22Rv1 (cell line): ENCODE measurements at regions not wholly inside any gene's neighbourhood (a gene's known extent, or its start where the extent isn't known, plus 50 kb on each side); places are given as distances from the start of the nearest gene placed in this dataset.

Experiments
- CTCF ChIP-seq: fragments of 450-650 bp; IDR thresholded peaks from 2 replicates; pipeline ENCODE4 v1.5.1; 2017; ENCODE audit warnings: mild to moderate bottlenecking
- ZFX ChIP-seq: fragments of 450-650 bp; IDR thresholded peaks from 2 replicates; pipeline ENCODE4 v1.6.1; 2017; ENCODE audit warnings: antibody characterized with exemption, borderline replicate concordance

- TF ChIP-seq CTCF (no peak), ZFX (no peak)
Observed at GRCh38 chr21:23438081-23438480, 2169.2 kb downstream of the MRPL39 start.
